H1 (cell line): ENCODE measurements at regions not wholly inside any gene's neighbourhood (a gene's known extent, or its start where the extent isn't known, plus 50 kb on each side); places are given as distances from the start of the nearest gene placed in this dataset.

Source experiments
- CTCF ChIA-PET: fragments of 300-600 bp; sonication (Branson Sonifier 250); formaldehyde crosslinking; loops from one replicate; lab custom pipeline; 2021; ENCODE audit not compliant: partially characterized antibody; lab: Charles Lee
- POLR2A ChIA-PET: fragments of 300-600 bp; sonication (Branson Sonifier 250); formaldehyde crosslinking; loops from one replicate; lab custom pipeline; 2021; ENCODE audit warnings: inconsistent platforms; ENCODE audit not compliant: partially characterized antibody; lab: Charles Lee
- DNase-seq, 2 experiments: peaks; one replicate each; pipeline versions ENCODE4 v3.0.0 to v3.0.0-alpha.2; 2010 to 2022; ENCODE audit warnings: low spot score in 2 of 2, low read depth in 1 of 2, mixed read lengths in 1 of 2
- FAIRE-seq: peaks from 2 replicates; lab custom pipeline; 2011; peaks lifted over from hg19 to GRCh38; lab: Jason Lieb, UNC
- H2AFZ ChIP-seq: 2 replicates; pipeline ENCODE4 v1.8.1; 2012; ENCODE audit warnings: low read length, inconsistent platforms
- H2AK5ac ChIP-seq: 2 replicates; pipeline ENCODE4 v1.6.1; 2013; ENCODE audit warnings: low read depth, low read length
- H2BK120ac ChIP-seq: replicated peaks from 2 replicates; pipeline ENCODE3; 2013; ENCODE audit warnings: low read depth, low read length, inconsistent platforms
- H2BK12ac ChIP-seq: 2 replicates; pipeline ENCODE4 v1.6.1; 2013; ENCODE audit warnings: low read depth, low read length
- H2BK15ac ChIP-seq: 2 replicates; pipeline ENCODE4 v1.6.1; 2013; ENCODE audit warnings: low read length
- H2BK20ac ChIP-seq: 2 replicates; pipeline ENCODE4 v1.6.1; 2013; ENCODE audit warnings: low read length
- H2BK5ac ChIP-seq: 2 replicates; pipeline ENCODE4 v1.6.1; 2013; ENCODE audit warnings: low read depth, low read length
- H3K14ac ChIP-seq: 2 replicates; pipeline ENCODE4 v1.6.1; 2013; ENCODE audit warnings: inconsistent platforms; ENCODE audit not compliant: insufficient read length
- H3K18ac ChIP-seq: 2 replicates; pipeline ENCODE4 v1.6.1; 2013; ENCODE audit warnings: low read length; ENCODE audit errors: extremely low read depth
- H3K23ac ChIP-seq: 2 replicates; pipeline ENCODE4 v1.6.1; 2013; ENCODE audit warnings: inconsistent platforms; ENCODE audit not compliant: insufficient read length
- H3K23me2 ChIP-seq: 2 replicates; pipeline ENCODE4 v1.6.1; 2013; ENCODE audit warnings: low read depth, low read length
- H3K27ac ChIP-seq: 2 replicates; pipeline ENCODE4 v1.6.1; 2011; ENCODE audit warnings: low read depth, low read length, inconsistent platforms
- H3K27me3 ChIP-seq, 4 experiments: replicated peaks in 1 of 4; 1 replicate in 1 of 4; 2 replicates in 3 of 4; pipeline versions ENCODE4 v1.6.1 to v1.8.1; 2011 to 2013; ENCODE audit warnings: low read length in 3 of 4, mild to moderate bottlenecking in 3 of 4, inconsistent platforms in 2 of 4, mixed read lengths in 2 of 4, moderate library complexity in 1 of 4; ENCODE audit not compliant: control insufficient read depth in 3 of 4, insufficient read depth in 3 of 4; ENCODE audit errors: extremely low read depth in 1 of 4
- H3K36me3 ChIP-seq, 4 experiments: 2 replicates each; pipeline versions ENCODE4 v1.6.1 to v1.8.1; 2011 to 2013; ENCODE audit warnings: mild to moderate bottlenecking in 4 of 4, low read length in 3 of 4, moderate library complexity in 2 of 4, control low read depth in 1 of 4, inconsistent platforms in 1 of 4; ENCODE audit not compliant: insufficient read depth in 4 of 4, control insufficient read depth in 2 of 4
- H3K4ac ChIP-seq: replicated peaks from 2 replicates; pipeline ENCODE3; 2013; ENCODE audit warnings: low read length, low read depth, mixed read lengths, inconsistent platforms; ENCODE audit not compliant: insufficient read length
- H3K4me1 ChIP-seq, 4 experiments: replicated peaks in 1 of 4; 1 replicate in 1 of 4; 2 replicates in 3 of 4; pipeline versions ENCODE4 v1.6.1 to v1.8.1; 2011 to 2013; ENCODE audit warnings: low read length in 3 of 4, inconsistent platforms in 2 of 4, mixed read lengths in 1 of 4; ENCODE audit not compliant: insufficient read depth in 4 of 4, control insufficient read depth in 3 of 4
- H3K4me2 ChIP-seq, 2 experiments: 2 replicates each; pipeline versions ENCODE4 v1.6.1 to v1.8.1; 2011 to 2013; ENCODE audit warnings: low read depth in 2 of 2, low read length in 2 of 2, control low read depth in 1 of 2, inconsistent platforms in 1 of 2, mild to moderate bottlenecking in 1 of 2; ENCODE audit not compliant: insufficient read depth in 1 of 2
- H3K4me3 ChIP-seq, 4 experiments: fragments of 200-600, 300-600 bp in 1 of 4; sonication (generic), shearing (Covaris generic), sonication (Bioruptor Twin) in 1 of 4; 2 replicates each; pipeline versions ENCODE4 v1.5.1 to v1.8.1; 2011 to 2016; ENCODE audit warnings: low read length in 4 of 4, low read depth in 3 of 4, control low read depth in 2 of 4, inconsistent platforms in 2 of 4, mild to moderate bottlenecking in 2 of 4, mixed read lengths in 1 of 4, moderate library complexity in 1 of 4; ENCODE audit not compliant: insufficient read depth in 2 of 4; ENCODE audit errors: extremely low read depth in 1 of 4
- H3K56ac ChIP-seq: replicated peaks from 2 replicates; pipeline ENCODE3; 2013; ENCODE audit warnings: low read depth, mild to moderate bottlenecking, mixed read lengths, low read length, inconsistent platforms; ENCODE audit not compliant: insufficient read length
- H3K79me1 ChIP-seq: 2 replicates; pipeline ENCODE4 v1.6.1; 2013; ENCODE audit warnings: low read depth, low read length, control low read depth
- H3K79me2 ChIP-seq, 2 experiments: 2 replicates each; pipeline versions ENCODE4 v1.6.1 to v1.8.1; 2012 to 2013; ENCODE audit warnings: low read length in 2 of 2, mild to moderate bottlenecking in 2 of 2, inconsistent platforms in 1 of 2; ENCODE audit not compliant: insufficient read depth in 2 of 2, control insufficient read depth in 1 of 2
- H3K9ac ChIP-seq, 4 experiments: replicated peaks in 1 of 4; 1 replicate in 1 of 4; 2 replicates in 3 of 4; pipeline versions ENCODE4 v1.6.1 to v1.8.1; 2011 to 2013; ENCODE audit warnings: low read depth in 3 of 4, low read length in 3 of 4, control low read depth in 2 of 4, mild to moderate bottlenecking in 2 of 4, moderate library complexity in 2 of 4, inconsistent platforms in 1 of 4; ENCODE audit errors: extremely low read depth in 1 of 4
- H3K9me3 ChIP-seq, 2 experiments: 2 replicates each; pipeline versions ENCODE4 v1.6.1 to v1.8.1; 2012 to 2013; ENCODE audit warnings: mild to moderate bottlenecking in 2 of 2, moderate library complexity in 2 of 2, control low read depth in 1 of 2, inconsistent platforms in 1 of 2, low read depth in 1 of 2, low read length in 1 of 2, mixed read lengths in 1 of 2; ENCODE audit not compliant: insufficient read depth in 2 of 2
- H4K20me1 ChIP-seq, 2 experiments: replicated peaks in 1 of 2; 2 replicates each; pipeline versions ENCODE3 to v1.8.1; 2011 to 2013; ENCODE audit warnings: inconsistent platforms in 2 of 2, low read length in 2 of 2, mild to moderate bottlenecking in 1 of 2; ENCODE audit not compliant: insufficient read depth in 2 of 2, control insufficient read depth in 1 of 2
- H4K5ac ChIP-seq: 2 replicates; pipeline ENCODE4 v1.6.1; 2013; ENCODE audit warnings: low read length, low read depth, mixed read lengths, inconsistent platforms; ENCODE audit not compliant: insufficient read length
- H4K8ac ChIP-seq: 2 replicates; pipeline ENCODE4 v1.8.0; 2013; ENCODE audit warnings: mild to moderate bottlenecking, moderate library complexity, low read length, inconsistent platforms; ENCODE audit not compliant: insufficient read depth; ENCODE audit errors: extremely low read depth
- H4K91ac ChIP-seq: replicated peaks from 2 replicates; pipeline ENCODE3; 2013; ENCODE audit warnings: low read length, mixed read lengths, inconsistent platforms; ENCODE audit not compliant: insufficient read length
- ATF2 ChIP-seq: IDR thresholded peaks from 2 replicates; pipeline ENCODE4 v1.6.1; 2012; ENCODE audit warnings: low read length, inconsistent platforms
- CTBP2 ChIP-seq: IDR thresholded peaks from 2 replicates; pipeline ENCODE4 v1.7.0; 2011; ENCODE audit warnings: borderline replicate concordance, mild to moderate bottlenecking, moderate library complexity, mixed read lengths, low read length; ENCODE audit not compliant: insufficient read depth, insufficient read length
- E2F6 ChIP-seq: IDR thresholded peaks from 2 replicates; pipeline ENCODE4 v1.6.1; 2012; ENCODE audit warnings: inconsistent platforms
- GTF2F1 ChIP-seq: IDR thresholded peaks from 2 replicates; pipeline ENCODE4 v1.6.1; 2012; ENCODE audit warnings: low read depth, low read length, improper control_type of control experiment, borderline replicate concordance
- TAF1 ChIP-seq: IDR thresholded peaks from 2 replicates; pipeline ENCODE4 v1.6.1; 2011; ENCODE audit warnings: mild to moderate bottlenecking, low read depth, low read length
- WGBS, 2 experiments: shearing (Covaris generic) in 1 of 2; methylation state at CpG; one replicate each; pipeline versions ENCODE4 v1.1.6 to v1.1.7; 2013 to 2015; ENCODE audit warnings: low lambda C conversion rate in 2 of 2, mixed read lengths in 2 of 2, inconsistent platforms in 1 of 2, low coverage in 1 of 2, missing lambda C conversion rate in 1 of 2; ENCODE audit not compliant: insufficient replicate concordance in 2 of 2, insufficient coverage in 1 of 2, insufficient read length in 1 of 2; ENCODE audit errors: extremely low coverage in 1 of 2, missing lambda C conversion rate in 1 of 2; 5-methylcytosine and 5-hydroxymethylcytosine counted together

- Histone ChIP-seq H3K79me1 (no peaks in the 10 kb centered on the region), H3K23ac (no peak overlapping the region), H3K4ac (no peak overlapping the region), H3K27me3 (no peaks in the 10 kb centered on the region), H3K4me1 (peaks cover 2 to 7% (median 4%) of the 10 kb centered on the region in 4 experiments; a peak in 5 of 7 replicates), H3K18ac (no peak overlapping the region), H4K8ac (no peak overlapping the region), H2BK15ac (no peak overlapping the region), H3K79me2 (no peaks in the 10 kb centered on the region), H3K23me2 (no peaks in the 10 kb centered on the region), H2BK5ac (no peak overlapping the region), H3K4me3 (no peak overlapping the region), H3K36me3 (no peaks in the 10 kb centered on the region), H4K5ac (no peak overlapping the region), H3K9me3 (no peaks in the 10 kb centered on the region), H2BK12ac (no peak overlapping the region), H2BK120ac (no peak overlapping the region), H4K91ac (no peak overlapping the region), H3K4me2 (no peak overlapping the region), H3K14ac (no peak overlapping the region), H4K20me1 (no peaks in the 10 kb centered on the region), H2AK5ac (no peak overlapping the region), H3K9ac (no peak overlapping the region), H3K27ac (no peak overlapping the region), H3K56ac (no peak overlapping the region), H2AFZ (no peak overlapping the region), H2BK20ac (no peak overlapping the region)
- CTCF ChIA-PET, result interaction anchor here (0.9 kb wide), 1 partner anchor 187 kb away, joined by 3 read pairs; no protein-coding TSS in a partner anchor
- WGBS, 2 experiments, result 89% methylated on average over 4 of the region's 4 CpGs; no CpG with 5 or more reads in 1 of the 2 experiments
- POLR2A ChIA-PET, result interaction anchor here (1.1 kb wide), 1 partner anchor 13 kb away, joined by 3 read pairs; no protein-coding TSS in a partner anchor
- no peak for DNase-seq
- FAIRE-seq, result no peak
- TF ChIP-seq TAF1 (no peak), E2F6 (no peak), ATF2 (no peak), GTF2F1 (no peak), CTBP2 (no peak)
Measured at GRCh38 chr12:67386869-67387565, 117.9 kb downstream of the CAND1 start.
